ENCODE measurements at regions not wholly inside any gene's neighbourhood (a gene's known extent, or its start where the extent isn't known, plus 50 kb on each side); places are given as distances from the start of the nearest gene placed in this dataset.

DNA sequence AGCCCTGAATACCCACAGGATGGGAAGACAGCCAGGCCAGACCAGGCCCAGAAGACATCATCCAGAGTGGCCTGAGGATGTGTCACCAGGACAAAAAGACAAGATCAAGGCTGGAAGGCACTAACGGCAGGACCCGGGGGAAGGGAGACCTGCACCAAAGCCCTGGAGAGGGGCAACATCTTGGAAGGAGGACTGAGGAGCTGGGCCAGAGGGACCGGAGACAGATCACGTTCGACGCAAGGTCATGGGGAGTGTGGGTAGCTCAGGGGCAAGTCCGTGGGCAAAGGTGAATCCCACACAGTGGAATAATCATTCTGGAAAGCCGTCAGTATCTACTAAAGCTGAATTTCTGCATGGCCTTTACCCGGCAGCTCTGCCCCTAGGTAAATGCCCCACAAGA, 478.6 kb downstream of the MATN1 start:
- no peaks in the 10 kb centered on the region for H3K36me3 Mint-ChIP-seq (ENCODE audit: insufficient read depth, unreplicated experiment)
- H3K27me3 ChIP-seq (replicated peaks; ENCODE audit: control insufficient read depth, insufficient read depth, low read length), result no peaks in the 10 kb centered on the region

DNA sequence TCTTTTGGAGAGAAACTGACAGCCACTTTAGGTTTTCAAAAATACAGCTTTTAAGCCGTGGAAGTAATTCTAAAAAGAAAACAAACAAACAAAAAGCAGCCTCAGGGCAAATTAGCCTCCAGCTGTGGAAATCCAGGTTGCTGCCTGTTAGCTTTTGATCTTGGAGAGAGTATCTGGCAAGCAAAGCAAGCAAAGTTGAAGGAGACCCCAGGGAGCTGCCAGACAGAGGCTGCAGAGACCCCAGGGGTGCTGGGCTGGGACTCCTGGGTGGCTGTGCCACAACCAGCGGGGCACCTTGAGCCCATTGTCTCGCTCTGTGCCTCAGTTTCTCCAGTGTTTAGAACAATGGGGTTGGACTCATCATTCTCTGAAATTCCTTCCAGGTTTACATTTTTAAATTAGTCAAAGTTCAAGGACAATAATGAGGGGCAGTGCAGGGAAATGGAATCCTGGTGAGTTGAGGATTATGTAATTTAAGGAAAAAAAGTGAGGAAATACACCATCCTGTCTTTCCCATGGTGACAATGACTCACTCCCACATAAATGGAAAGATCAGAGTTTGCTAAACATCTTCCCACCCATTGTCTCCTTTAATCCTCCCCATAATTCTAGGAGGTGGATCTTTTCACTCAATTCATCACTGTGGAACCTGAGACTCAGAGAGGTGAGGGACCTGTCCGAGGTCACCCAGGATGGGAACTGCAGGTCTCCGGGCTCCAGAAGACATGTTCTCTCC, 480.5 kb downstream of the MATN1 start:
- CTCF ChIA-PET, result no interaction called here
- intact Hi-C loops (cut with micrococcal nuclease; ENCODE audit: unreplicated experiment), result no loop called here
- H3K9me3 Mint-ChIP-seq (ENCODE audit: unreplicated experiment), result no peaks in the 10 kb centered on the region

More for the DNA sequence above, 478.6 kb downstream of the MATN1 start:
- no peak overlapping the region for H3K4me3 Mint-ChIP-seq (ENCODE audit: unreplicated experiment)
- POLR2A ChIA-PET, result no interaction called here
- H3K9me3 ChIP-seq, result no peaks in the 10 kb centered on the region
- no peak overlapping the region for H3K4me3 ChIP-seq (ENCODE audit: low read depth, low read length)
- H3K4me1 Mint-ChIP-seq (ENCODE audit: low read depth, unreplicated experiment), result no peaks in the 10 kb centered on the region
- CTCF ChIA-PET, result no interaction called here
- H3K36me3 ChIP-seq (ENCODE audit: control insufficient read depth, insufficient read depth, low read length), result no peaks in the 10 kb centered on the region
- TF ChIP-seq, protein P1, sequence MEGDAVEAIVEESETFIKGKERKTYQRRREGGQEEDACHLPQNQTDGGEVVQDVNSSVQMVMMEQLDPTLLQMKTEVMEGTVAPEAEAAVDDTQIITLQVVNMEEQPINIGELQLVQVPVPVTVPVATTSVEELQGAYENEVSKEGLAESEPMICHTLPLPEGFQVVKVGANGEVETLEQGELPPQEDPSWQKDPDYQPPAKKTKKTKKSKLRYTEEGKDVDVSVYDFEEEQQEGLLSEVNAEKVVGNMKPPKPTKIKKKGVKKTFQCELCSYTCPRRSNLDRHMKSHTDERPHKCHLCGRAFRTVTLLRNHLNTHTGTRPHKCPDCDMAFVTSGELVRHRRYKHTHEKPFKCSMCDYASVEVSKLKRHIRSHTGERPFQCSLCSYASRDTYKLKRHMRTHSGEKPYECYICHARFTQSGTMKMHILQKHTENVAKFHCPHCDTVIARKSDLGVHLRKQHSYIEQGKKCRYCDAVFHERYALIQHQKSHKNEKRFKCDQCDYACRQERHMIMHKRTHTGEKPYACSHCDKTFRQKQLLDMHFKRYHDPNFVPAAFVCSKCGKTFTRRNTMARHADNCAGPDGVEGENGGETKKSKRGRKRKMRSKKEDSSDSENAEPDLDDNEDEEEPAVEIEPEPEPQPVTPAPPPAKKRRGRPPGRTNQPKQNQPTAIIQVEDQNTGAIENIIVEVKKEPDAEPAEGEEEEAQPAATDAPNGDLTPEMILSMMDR (IDR thresholded peaks at IDR 0.05; ENCODE audit: insufficient read depth in 1 of 2, low read depth in 1 of 2, low read length in 1 of 2, severe bottlenecking in 1 of 2, unreplicated experiment in 1 of 2), result no peak
- peaks cover 15% of the 10 kb centered on the region for H3K27me3 Mint-ChIP-seq (ENCODE audit: insufficient read depth, unreplicated experiment)
- no peak overlapping the region for H3K27ac Mint-ChIP-seq (ENCODE audit: unreplicated experiment)
- no peak for DNase-seq
- intact Hi-C loops (cut with micrococcal nuclease; ENCODE audit: unreplicated experiment), result no loop called here
- no peaks in the 10 kb centered on the region for H3K9me3 Mint-ChIP-seq (ENCODE audit: unreplicated experiment)
- BruUV-seq (replicated peaks), result no TSS peak
- no peaks in the 10 kb centered on the region for H3K4me1 ChIP-seq

DNA sequence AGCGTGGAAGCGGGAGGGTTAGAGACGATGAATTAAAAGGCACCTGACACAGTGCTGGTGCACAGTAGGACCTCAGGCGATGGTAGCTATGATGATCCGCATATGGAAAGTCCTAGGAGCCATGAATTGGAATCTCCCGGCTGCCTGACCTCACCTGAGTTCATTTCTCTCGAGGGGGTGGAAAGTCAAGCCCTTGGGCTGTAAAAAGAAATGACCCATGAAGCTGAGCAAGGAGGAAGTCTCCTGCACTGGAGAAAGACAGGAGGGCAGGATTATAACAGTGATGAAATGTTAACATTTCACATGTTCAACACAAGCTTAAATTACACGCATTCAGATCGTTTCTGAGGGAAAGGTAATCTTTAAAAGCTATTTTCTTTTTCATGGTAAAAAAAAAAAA, 481.2 kb downstream of the MATN1 start:
- TF ChIP-seq, protein P1 (IDR thresholded peaks at IDR 0.05; ENCODE audit: insufficient read depth in 1 of 2, low read depth in 1 of 2, low read length in 1 of 2, severe bottlenecking in 1 of 2, unreplicated experiment in 1 of 2), result no peak
- no peaks in the 10 kb centered on the region for H3K4me1 ChIP-seq
- POLR2A ChIA-PET, result no interaction called here
- no peaks in the 10 kb centered on the region for H3K9me3 ChIP-seq
- no peaks in the 10 kb centered on the region for H3K4me1 Mint-ChIP-seq (ENCODE audit: low read depth, unreplicated experiment)
- intact Hi-C loops (cut with micrococcal nuclease; ENCODE audit: unreplicated experiment), result no loop called here
- H3K27ac Mint-ChIP-seq (ENCODE audit: unreplicated experiment), result no peak overlapping the region
- no peak for DNase-seq
- H3K36me3 ChIP-seq (ENCODE audit: control insufficient read depth, insufficient read depth, low read length), result no peaks in the 10 kb centered on the region
- no peak overlapping the region for H3K4me3 Mint-ChIP-seq (ENCODE audit: unreplicated experiment)
- H3K36me3 Mint-ChIP-seq (ENCODE audit: insufficient read depth, unreplicated experiment), result no peaks in the 10 kb centered on the region
- H3K27me3 ChIP-seq (replicated peaks; ENCODE audit: control insufficient read depth, insufficient read depth, low read length), result no peaks in the 10 kb centered on the region
- no peaks in the 10 kb centered on the region for H3K9me3 Mint-ChIP-seq (ENCODE audit: unreplicated experiment)
- no peak overlapping the region for H3K4me3 ChIP-seq (ENCODE audit: low read depth, low read length)
- CTCF ChIA-PET, result no interaction called here
- peaks cover 24% of the 10 kb centered on the region for H3K27me3 Mint-ChIP-seq (ENCODE audit: insufficient read depth, unreplicated experiment)
- BruUV-seq (replicated peaks), result no TSS peak

More for the DNA sequence above, 480.5 kb downstream of the MATN1 start:
- Histone ChIP-seq H3K27me3 (replicated peaks; ENCODE audit: control insufficient read depth, insufficient read depth, low read length) (no peaks in the 10 kb centered on the region), H3K9me3 (no peaks in the 10 kb centered on the region), H3K36me3 (ENCODE audit: control insufficient read depth, insufficient read depth, low read length) (no peaks in the 10 kb centered on the region), H3K4me1 (no peaks in the 10 kb centered on the region), H3K4me3 (ENCODE audit: low read depth, low read length) (no peak overlapping the region)
- no peaks in the 10 kb centered on the region for H3K4me1 Mint-ChIP-seq (ENCODE audit: low read depth, unreplicated experiment)
- POLR2A ChIA-PET, result no interaction called here
- no peaks in the 10 kb centered on the region for H3K36me3 Mint-ChIP-seq (ENCODE audit: insufficient read depth, unreplicated experiment)
- DNase-seq, result no peak
- no peak overlapping the region for H3K27ac Mint-ChIP-seq (ENCODE audit: unreplicated experiment)
- TF ChIP-seq, protein P1 (IDR thresholded peaks at IDR 0.05; ENCODE audit: insufficient read depth in 1 of 2, low read depth in 1 of 2, low read length in 1 of 2, severe bottlenecking in 1 of 2, unreplicated experiment in 1 of 2), result no peak
- peaks cover 24% of the 10 kb centered on the region for H3K27me3 Mint-ChIP-seq (ENCODE audit: insufficient read depth, unreplicated experiment)
- no TSS peak for BruUV-seq (replicated peaks)
- H3K4me3 Mint-ChIP-seq (ENCODE audit: unreplicated experiment), result no peak overlapping the region
